ENCODE measurements at regions not wholly inside any gene's neighbourhood (a gene's known extent, or its start where the extent isn't known, plus 50 kb on each side); places are given as distances from the start of the nearest gene placed in this dataset.

- TF ChIP-seq ZNF140 (tag by site-specific recombination; IDR thresholded peaks at IDR 0.05) = no peak
- no peak for TF ChIP-seq ZNF701 (tag by site-specific recombination; IDR thresholded peaks at IDR 0.05)
- TF ChIP-seq ZSCAN30 (tag by site-specific recombination; IDR thresholded peaks at IDR 0.05) = no peak
- TF ChIP-seq ZNF280C (tag by site-specific recombination; IDR thresholded peaks at IDR 0.05) = no peak
- no peak for TF ChIP-seq ZSCAN4 (tag by site-specific recombination; IDR thresholded peaks at IDR 0.05)
- TF ChIP-seq WT1 (tag by site-specific recombination; IDR thresholded peaks at IDR 0.05) = no peak
- TF ChIP-seq ZNF624 (tag by site-specific recombination; IDR thresholded peaks at IDR 0.05) = no peak
- TF ChIP-seq YY1 (tag by site-specific recombination; IDR thresholded peaks at IDR 0.05) = no peak
These were observed 484.7 kb downstream of the TFAP2B start (continued) for GRCh38 chr6:51303338-51303737.

GRCh38 chr6:51314965-51315364, 496.3 kb downstream of the TFAP2B start:
- CTCF ChIA-PET = no interaction called here
- Histone ChIP-seq H3K9me3 (ENCODE audit: control insufficient read depth, insufficient read depth, low read depth, low read length) (no peaks in the 10 kb centered on the region), H3K36me3 (ENCODE audit: control insufficient read depth in 2 of 2, insufficient read depth in 1 of 2, low read length in 2 of 2) (no peaks in the 10 kb centered on the region), H3K4me3 (ENCODE audit: low read depth, low read length) (no peak overlapping the region), H3K27ac (ENCODE audit: extremely low read depth, low read depth, low read length) (no peak overlapping the region), H3K4me1 (ENCODE audit: control insufficient read depth, insufficient read depth, low read length) (no peaks in the 10 kb centered on the region)
- POLR2A ChIA-PET = no interaction called here
- TF ChIP-seq ZBTB7A (tag by site-specific recombination; IDR thresholded peaks at IDR 0.05; ENCODE audit: low read depth) (no peak), ZNF558 (tag by site-specific recombination; IDR thresholded peaks at IDR 0.05) (no peak), FEZF1 (tag by site-specific recombination; IDR thresholded peaks at IDR 0.05) (no peak), ZNF510 (tag by site-specific recombination; IDR thresholded peaks at IDR 0.05; ENCODE audit: insufficient replicate concordance) (no peak), ZSCAN23 (tag by site-specific recombination; IDR thresholded peaks at IDR 0.05) (no peak), ZNF169 (tag by site-specific recombination; IDR thresholded peaks at IDR 0.05) (no peak), ZBTB21 (tag by site-specific recombination; IDR thresholded peaks at IDR 0.05) (no peak), ZNF660 (tag by site-specific recombination; IDR thresholded peaks at IDR 0.05) (no peak), KLF10 (tag by site-specific recombination; IDR thresholded peaks at IDR 0.05) (no peak), ZNF146 (tag by site-specific recombination; IDR thresholded peaks at IDR 0.05) (no peak), TRIM28 (IDR thresholded peaks at IDR 0.05; ENCODE audit: borderline replicate concordance, low read length) (no peak), TCF7L2 (IDR thresholded peaks at IDR 0.05; ENCODE audit: borderline replicate concordance, low read depth, low read length) (no peak), ZNF529 (tag by site-specific recombination; IDR thresholded peaks at IDR 0.05; ENCODE audit: insufficient replicate concordance) (no peak), ZNF248 (tag by site-specific recombination; IDR thresholded peaks at IDR 0.05) (no peak)

GRCh38 chr6:51318674-51319073, 500.0 kb downstream of the TFAP2B start:
- no peak overlapping the region for H3K27ac ChIP-seq (ENCODE audit: extremely low read depth, low read depth, low read length)
- H3K9me3 ChIP-seq (ENCODE audit: control insufficient read depth, insufficient read depth, low read depth, low read length) = no peaks in the 10 kb centered on the region
- ChIA-PET CTCF (no interaction called here), POLR2A (no interaction called here)
- H3K36me3 ChIP-seq (ENCODE audit: control insufficient read depth in 2 of 2, insufficient read depth in 1 of 2, low read length in 2 of 2) = no peaks in the 10 kb centered on the region
- no peak overlapping the region for H3K4me3 ChIP-seq (ENCODE audit: low read depth, low read length)
- H3K4me1 ChIP-seq (ENCODE audit: control insufficient read depth, insufficient read depth, low read length) = no peaks in the 10 kb centered on the region
- no peak for TF ChIP-seq SP3 (tag by site-specific recombination; IDR thresholded peaks at IDR 0.05)
- no peak for TF ChIP-seq ZNF274 (IDR thresholded peaks at IDR 0.05; ENCODE audit: low read length)
- TF ChIP-seq ZNF274 (tag by site-specific recombination; IDR thresholded peaks at IDR 0.05; ENCODE audit: borderline replicate concordance) = no peak
- no peak for TF ChIP-seq ZNF202 (tag by site-specific recombination; IDR thresholded peaks at IDR 0.05; ENCODE audit: borderline replicate concordance)
- TF ChIP-seq ZNF140 (tag by site-specific recombination; IDR thresholded peaks at IDR 0.05) = no peak
- no peak for TF ChIP-seq ZNF354C (tag by site-specific recombination; IDR thresholded peaks at IDR 0.05; ENCODE audit: borderline replicate concordance, low read depth)
- TF ChIP-seq ZNF48 (tag by site-specific recombination; IDR thresholded peaks at IDR 0.05) = no peak
- no peak for TF ChIP-seq PRDM10 (tag by site-specific recombination; IDR thresholded peaks at IDR 0.05)
- TF ChIP-seq ZNF830 (tag by site-specific recombination; IDR thresholded peaks at IDR 0.05; ENCODE audit: low read depth) = no peak

Data from HEK293 (cell line).